ENCODE measurements at regions not wholly inside any gene's neighbourhood (a gene's known extent, or its start where the extent isn't known, plus 50 kb on each side); places are given as distances from the start of the nearest gene placed in this dataset.

DNA sequence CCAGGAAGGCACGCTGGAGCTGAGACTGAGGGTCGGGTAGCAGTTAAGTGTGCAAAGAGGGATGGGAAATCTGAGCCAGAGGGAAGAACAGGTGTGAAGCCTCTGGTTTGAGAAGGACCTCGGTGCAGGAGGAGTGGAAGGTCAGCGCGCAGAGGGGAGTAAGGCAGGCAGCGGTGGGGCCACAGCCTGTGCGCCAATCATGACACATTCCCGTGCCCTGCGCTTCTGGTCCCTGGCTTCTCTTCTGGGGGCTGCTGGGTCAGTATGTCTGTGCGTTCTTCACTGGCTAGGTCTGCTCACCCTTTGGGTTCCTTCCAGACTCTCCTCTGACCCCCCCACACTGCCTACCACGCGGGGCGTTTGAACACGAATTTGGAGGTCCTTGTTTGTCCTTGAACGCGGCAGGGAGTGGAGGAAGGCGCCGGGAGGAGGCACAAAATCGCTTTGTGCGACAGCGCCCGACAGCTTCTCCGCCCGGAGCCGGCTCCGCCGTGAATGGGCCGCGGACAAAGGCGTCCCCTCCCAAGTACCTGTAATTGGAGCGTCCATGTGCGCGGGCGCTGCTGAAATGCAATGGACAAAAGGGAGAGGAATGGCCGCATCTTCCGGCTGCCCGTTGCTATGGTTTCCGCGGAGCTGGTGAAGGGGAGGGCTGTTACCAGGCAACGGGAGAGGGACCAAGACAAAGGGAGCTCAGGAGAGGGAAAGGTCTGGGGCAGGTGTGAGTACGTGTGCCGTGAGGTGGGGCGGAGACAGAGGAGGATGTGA lies 207.2 kb upstream of the SRRM4 start:
- DNase-seq: no peak

DNA sequence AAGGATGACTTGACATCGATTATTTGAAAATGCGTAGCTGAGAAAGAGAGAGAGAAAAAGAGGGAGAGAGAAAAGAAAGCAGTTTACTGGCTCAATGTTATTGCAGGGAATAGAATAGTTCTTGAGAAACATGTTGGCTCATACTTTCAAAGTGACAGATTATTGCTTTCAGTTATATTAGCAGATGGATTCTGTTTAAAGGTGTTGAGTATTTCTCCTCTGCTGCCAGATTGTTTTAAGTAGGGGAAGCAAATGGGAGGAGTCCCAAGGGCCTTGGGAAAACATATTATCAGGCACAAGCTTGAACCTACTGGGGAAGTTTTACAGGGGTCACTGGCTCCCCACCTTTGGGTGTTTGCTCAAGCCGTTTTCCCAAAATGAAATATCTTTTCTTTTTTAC lies 203.8 kb upstream of the SRRM4 start:
- DNase-seq: no peak

DNA sequence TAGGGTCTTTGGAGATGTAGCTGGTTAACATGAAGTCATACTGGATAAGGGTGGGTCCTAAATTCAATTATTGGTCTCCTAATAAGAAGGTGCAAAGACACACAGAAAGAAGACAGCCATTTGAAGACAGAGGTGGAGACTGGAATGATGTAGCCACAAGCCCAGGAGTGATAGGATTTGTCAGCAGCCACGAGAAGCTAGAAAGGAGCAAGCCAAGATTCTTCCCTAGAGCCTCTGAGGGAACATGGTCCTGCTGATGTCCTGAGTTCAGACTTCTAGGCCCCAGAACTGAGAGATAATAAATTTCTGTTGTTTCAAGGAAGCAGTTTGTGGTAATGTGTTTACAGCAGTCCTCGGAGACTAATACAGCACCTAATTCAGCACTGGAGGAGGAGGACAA lies 203.3 kb upstream of the SRRM4 start:
- no peak for DNase-seq

DNA sequence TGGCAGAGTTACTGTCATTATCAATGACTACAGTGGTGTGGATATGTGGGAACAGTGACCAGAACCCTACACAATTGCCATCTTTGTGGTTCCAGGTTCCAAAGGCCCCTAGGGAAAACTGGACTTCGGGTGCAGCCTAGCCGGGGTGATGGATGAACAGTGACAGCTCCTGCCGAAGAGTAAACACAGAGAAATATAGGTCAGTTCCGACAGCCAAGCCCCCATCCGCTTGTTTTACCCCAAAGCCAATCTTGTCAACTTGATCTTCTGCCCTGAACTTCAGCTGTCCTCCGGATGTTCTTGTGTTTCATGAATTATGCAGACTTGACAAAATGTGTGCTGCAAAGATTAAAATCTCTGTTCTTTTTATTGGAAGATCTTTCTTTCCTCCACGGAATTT lies 200.4 kb upstream of the SRRM4 start:
- DNase-seq: no peak

DNA sequence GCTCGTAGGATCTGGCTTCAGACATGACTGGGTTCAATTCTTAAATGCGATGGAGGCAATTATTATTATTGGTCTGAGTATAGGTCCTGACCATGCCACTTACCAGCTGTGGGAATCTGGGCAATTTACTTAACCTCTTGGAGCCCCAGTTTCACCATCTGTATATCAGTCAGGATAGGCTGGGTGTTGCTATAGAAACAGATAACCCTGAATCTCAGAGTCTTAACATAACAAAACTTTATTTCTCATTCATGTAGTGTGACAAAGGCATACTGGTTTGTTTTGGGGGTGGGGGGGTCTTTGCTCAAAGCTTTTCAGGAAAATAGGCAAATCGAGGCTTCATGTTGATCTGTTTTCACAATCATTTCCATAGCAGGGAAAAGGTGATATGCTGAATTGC lies 199.6 kb upstream of the SRRM4 start:
- DNase-seq: no peak

DNA sequence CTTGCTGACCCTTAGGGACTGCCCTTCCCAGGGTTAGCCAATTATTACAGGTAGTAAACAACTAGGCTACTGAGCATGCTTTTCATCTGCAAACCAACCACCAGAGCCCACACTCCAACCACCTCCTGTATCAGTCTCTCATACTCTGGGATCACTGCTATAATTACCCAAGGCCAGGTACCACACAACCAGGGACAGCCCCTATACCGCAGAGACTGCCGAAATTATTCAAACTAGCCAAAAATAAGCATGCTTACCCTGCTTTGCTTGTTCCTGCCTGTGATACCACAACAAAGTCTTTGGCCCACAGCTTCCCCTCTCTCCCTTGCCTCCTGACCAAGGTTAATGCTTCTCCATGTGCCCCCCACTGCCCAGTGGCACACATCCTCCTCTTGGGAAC lies 197.6 kb upstream of the SRRM4 start:
- no peak for DNase-seq

DNA sequence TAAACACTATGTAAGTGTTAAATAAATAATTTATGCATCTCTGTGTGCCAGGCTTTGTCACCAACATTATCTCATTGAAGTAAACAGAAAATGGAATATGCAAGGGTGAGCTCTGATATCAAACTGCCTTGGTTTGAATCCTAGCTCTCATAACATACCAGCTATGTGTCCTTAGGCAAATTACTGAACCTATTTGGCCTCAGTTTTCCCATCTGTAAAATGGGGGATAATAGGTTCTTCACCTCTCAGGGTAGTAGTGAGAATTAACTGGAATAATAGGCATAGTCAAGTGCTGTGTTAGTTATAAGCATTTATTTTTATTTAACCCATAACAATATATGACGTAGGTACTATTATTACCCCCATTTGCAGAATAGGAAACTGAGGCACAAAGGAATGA lies 190.8 kb upstream of the SRRM4 start:
- no peak for DNase-seq

DNA sequence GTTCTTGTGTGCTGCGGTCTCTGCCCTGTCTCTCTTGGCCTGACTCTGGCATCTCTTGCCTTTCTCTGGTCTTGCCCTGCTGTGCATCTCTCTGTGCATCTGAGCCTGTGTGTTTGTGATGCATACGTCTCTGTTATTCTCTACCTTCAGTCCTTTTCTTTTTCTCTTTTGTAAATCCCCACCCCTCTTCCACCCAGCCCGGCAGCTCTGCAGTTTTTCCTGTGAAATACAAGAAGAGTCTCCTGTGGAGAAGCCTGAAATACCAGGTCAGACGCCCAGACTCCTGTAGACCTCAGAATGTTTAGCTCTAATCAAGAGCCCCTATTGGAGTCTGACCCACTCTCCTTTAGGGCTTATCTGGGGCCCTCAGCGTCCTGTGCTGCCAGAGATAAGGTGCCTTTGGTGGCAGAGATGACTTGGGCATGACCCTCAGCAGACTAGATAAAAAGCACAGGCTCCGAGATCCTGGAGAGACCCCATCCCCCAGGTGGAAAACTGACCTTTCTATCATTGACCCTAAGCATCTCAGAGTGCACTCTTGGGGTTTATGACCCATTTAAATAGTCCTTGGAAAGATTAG lies 167.5 kb upstream of the SRRM4 start:
- DNase-seq: no peak

DNA sequence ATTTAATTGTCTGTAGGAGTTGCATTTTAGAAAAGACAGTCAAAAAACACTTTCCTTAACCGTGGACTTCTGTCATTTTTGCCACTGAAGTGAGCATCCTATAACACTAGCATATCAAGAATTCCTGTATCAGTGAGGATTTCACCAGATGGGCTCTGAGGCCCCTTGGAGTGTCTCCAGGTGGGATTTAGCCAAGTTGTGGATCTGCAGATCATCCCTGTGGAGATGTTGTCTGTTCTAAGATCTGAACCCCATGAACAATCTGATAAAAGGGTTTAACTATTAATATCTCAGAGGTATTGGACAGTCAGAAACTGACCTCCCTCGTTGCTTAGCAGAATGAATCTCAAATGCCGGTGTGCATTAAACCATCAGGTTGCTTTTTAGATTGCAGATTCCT lies 165.0 kb upstream of the SRRM4 start:
- DNase-seq: no peak

DNA sequence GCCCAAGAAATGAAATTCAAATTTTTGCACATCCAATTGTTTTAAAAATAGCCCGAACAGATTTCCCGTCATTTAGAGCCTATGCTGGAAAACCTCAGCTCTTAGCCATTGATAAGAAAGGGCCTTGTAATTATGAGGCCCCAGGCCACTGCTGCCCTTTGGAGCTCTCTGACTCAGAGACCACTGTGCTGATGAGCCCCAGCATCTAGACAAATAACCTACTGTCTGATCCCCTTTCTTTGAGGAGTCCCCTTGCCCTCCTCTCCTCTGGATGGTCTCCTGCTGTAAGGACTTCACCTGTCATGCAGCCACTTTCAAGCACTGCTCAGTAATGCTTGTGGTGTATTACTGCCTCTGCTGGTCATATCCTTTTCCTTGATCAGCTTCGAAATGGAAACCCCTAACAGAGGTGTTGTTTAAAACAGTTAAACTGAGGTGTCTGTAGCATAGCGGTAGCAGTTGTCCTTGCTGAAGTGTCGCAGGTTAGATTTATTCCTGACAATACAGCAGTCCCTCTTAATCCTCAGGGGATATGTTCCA lies 159.9 kb upstream of the SRRM4 start:
- no peak for DNase-seq

DNA sequence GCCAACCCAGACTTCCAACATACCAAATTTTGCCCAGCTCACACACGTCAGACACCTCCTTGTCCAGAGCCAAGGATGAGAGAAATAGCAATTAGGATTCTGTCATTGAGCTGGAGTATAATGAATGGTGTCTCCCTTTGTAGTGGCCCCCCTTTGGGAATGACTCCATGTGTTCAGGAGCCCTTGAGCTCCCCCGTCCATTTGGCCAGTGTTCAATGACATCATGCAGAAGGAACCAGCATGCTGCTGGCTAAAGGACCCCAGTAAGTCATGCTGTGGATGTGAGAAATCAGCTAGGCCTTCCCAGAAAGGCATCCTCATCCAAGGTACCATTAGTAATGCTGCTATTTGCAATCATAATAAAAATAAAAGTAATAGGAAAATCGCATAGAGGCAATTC lies 158.8 kb upstream of the SRRM4 start:
- no peak for DNase-seq

DNA sequence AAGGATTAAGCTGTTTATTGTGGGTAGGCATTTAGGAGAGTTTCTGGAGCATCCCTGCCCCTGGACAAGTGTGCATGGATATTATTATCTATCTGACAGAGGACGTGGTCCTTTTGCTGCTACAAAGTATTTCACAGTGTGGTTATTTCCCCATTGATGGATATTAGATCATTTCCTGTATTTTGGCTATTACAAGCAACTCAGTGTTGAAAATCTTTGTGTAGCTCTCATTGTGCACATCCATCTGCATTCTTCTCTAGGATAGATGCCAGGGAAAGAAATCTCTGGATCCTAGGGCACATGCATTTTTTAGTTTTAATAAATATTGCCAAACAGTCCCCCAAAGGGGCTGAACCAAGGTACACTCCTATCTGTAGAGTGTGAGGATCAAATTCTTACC lies 154.3 kb upstream of the SRRM4 start:
- DNase-seq: no peak

DNA sequence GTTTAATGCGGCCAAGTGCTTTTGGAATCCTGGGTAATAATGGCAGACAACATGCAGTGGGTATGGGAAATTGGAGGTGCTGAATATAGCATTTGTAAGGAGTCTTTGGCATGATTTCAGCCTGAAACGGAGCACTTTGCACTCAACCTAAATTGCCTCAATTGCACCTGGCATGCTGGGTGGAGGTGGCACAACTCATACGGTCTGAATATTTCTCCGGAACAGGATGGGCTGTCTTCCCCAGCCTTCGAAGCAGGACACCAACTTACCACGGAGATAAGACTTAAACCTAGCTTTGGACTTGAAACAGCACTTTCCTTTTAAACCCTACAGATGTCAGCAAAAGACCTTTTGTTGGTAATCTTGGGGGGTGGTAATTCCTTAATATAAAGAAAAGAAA lies 153.7 kb upstream of the SRRM4 start:
- no peak for DNase-seq

DNA sequence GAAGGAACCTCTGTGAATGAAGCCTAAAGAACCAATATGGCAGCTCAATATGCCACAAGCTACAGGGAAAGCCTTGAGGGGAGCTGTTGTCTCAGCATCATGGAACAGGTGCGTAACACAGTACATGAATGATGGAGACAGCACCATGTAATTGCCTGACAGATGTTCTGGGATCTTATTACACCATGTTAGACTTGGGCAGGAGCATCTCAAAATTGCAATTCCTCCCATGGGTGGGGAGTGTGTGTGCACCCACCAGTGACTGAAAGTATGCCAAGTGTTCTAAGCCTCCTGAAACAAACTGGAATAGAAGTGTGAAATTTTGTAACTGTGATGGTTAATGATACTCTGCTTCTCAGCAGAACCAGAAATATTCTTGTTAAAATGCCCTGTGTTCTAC lies 151.0 kb upstream of the SRRM4 start:
- DNase-seq: no peak

DNA sequence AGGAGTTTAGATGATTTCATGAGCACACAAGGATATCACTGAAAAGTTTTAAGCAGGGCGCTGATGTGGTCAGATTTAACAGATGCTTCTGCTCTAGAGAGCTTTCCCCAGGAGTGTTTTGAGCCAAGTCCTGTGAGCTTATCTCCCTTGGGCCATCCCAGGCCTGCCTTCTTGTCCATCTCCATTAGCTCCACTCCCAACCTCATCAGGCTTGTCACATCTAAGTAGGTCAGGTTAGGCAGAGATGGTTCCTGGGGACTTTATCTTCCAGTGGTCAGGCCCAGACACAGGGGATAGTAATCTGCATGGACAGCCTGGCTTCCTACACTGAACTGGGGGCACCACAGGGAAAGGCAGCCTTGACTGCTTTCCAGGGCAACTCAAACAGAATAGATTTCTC lies 145.4 kb upstream of the SRRM4 start:
- DNase-seq: no peak

DNA sequence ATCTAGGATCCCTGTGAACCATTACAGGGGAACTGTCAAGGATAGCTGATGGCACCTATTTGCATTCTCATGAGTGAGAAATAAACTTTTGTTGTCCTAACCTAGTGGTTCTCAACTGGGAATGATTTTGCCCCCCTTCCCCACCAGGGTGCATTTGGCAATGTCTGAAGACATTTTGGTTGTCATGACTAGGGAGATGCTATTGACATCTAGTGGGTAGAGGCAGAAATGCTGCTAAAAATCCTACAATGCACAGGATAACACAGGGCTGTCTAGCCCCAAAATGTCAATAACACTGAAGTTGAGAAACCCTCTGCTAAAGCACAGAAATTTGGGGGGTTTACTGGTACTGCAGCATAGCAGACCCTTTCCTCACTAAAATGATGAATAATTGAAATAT lies 140.9 kb upstream of the SRRM4 start:
- DNase-seq: no peak

DNA sequence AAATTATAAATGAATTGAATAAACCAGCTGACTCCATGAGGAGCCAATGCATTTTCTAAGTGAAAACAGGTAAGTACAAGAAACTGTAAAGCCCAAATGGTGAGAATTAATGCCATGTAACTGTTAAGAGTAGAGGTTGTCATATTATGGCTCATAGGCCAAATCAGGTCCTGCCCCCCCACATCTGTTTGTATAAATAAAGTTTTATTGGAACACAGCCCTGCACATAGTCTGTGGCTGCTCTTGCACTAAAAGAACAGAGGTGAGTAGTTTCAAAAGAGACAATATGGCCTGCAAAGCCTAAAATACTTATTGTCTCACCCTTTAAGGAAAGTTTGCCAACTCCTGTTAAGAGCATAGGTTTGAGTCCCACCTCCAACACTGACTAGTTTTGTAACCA lies 140.5 kb upstream of the SRRM4 start:
- DNase-seq: no peak

DNA sequence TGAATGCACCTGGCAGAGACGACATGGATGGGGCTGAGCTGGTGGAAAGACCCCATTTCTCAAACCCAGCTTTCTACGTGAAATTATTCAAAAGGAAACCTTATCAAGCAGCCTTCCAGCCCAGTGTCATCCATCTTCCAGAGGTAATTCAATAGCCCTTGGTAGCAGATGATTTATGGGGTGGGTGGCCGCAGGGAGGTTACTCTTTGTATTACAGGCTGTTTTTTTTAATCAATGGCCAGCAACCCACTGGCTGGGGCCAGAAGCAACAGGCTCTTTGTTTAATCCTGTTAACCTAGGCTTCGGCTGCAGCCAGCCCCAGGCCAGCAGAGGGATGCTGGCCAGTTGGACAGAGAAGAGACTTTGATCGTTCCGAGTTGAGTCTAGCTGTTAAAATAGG lies 139.8 kb upstream of the SRRM4 start:
- DNase-seq: no peak

DNA sequence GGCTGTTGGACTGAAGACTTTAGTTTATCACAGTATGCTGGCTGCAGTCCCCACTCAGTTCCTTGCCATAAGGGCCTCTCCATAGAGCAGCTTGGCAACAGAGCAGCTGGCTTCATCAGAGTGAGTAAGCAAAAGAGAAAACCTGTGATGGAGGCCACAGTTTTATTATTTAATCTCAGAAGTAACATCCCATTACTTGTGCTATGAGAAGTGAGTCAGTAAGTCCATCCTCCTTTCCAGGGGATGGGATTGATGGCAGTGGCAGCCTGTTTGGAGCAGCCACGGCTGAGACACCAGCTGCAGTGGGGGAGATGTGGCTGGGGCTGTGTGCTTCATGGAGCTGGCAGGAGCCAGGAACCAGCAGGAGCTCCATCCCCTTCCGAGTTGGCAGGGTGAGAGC lies 138.5 kb upstream of the SRRM4 start:
- no peak for DNase-seq

DNA sequence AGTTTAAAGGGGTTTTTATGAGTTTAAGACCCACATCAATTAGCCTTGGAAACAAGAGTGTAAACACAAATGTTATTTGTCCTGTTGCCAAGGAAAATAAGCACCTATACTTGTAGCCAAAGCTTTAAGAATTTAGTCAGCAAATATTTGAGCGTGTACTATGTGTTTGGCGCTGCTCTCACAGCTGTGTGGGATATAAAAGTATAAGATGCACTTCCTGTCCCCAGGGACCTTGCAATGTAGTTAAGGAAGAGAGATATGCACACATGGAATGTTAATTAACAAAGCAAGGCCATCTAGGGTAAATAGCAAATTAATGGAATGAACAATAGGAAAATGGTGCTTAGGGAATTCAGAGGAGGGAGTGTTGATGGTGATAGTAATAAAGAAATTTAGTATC lies 134.9 kb upstream of the SRRM4 start:
- no peak for DNase-seq

DNA sequence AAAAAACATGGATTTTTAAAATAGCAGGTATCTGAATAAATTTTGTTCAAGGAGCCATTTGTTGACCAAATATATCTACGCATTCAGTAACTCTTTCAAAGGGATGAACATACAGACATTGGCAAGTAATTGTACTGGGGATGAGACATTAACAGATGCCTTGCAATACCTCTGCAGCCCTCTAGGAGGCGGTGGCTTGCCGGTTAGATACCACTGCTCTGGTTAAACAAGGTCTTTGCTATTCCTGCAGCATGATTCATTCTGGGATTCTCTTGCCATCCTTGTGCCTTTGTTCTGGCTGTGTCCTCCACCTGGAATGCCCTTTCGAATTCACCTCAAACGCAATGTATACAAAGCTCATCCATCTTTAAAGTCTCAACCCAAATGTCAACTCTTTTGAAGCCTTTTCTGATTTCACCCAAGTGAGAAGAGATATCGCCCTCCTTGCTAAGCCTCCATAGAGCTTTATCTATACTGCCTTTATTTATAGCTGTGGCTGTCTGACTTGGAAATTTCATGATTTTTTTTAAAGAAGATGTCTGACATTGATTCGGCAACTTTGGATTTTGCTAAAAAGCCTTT lies 131.0 kb upstream of the SRRM4 start:
- DNase-seq: peak; percentile 31

DNA sequence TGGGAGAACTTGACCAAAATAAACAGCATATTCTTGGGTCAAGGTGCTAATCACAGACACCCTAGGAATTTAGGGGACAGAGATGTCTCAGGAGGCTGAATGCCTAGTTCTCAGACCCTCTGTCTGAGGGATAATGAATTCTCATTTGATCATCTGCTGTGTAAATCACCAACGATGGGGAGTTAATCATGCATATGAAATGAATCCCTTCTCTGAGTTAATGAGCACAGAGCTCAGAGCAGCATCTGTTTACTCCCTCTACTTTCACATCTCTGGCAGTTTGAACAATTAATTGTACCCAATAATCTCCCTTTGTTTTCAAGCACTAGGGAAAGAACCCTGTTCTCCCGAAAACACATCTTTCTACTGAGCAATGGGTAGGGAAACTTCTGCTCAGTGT lies 129.4 kb upstream of the SRRM4 start:
- DNase-seq: no peak

DNA sequence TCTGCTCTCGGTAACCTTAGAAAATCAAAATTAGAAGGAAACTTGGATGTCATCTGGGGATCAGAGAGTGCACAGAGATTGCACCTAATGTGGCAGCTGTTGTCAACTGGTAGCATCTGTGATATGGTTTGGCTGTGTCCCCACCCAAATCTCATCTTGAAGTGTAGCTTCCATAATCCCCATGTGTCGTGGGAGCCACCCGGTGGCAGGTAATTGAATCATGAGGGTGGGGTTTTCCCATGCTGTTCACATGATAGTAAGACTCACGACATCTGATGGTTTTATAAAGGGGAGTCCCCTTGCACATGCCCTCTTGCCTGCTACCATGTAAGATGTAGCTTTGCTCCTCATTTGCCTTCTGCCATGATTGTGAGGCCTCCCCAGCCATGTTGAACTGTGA lies 127.7 kb upstream of the SRRM4 start:
- DNase-seq: no peak

DNA sequence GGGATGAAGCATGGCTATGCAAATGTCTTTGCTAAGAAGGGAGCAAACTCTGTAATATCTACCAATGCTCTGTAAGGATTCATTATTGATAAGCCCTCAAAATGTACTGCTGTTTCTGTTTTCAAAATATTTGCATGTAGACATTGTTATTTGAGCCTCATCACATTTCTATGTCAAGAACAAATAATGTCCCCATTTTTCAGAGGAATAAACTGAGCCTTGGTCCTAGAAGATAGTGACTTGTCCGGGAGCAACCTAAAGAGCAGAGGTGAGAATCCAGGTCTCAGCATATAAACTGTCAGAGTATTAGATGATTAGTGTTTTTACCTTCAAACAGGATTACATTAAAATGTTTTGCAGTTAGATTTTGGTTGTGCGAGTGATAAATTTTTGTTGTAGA lies 125.5 kb upstream of the SRRM4 start:
- DNase-seq: no peak

DNA sequence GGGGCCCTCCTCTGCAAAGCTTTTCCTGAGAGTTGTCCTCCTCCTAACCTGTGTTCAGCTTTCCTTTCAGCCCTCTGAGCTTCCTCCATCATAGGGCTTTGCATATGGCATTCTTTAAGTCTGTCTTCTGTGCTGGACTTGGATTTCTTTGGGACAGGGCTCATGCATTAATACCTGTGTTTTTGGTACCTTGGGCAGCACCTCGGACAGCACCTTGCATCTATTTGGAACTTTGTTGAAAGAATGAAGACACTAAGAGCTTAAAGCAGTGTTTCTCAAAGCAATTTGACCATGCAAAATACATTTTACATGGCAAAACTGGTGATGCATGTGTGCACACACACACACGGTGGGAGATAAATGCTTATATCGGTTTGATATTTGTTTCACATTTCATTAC lies 115.0 kb upstream of the SRRM4 start:
- DNase-seq: no peak
